SU-DHL-6 (cell line): ENCODE measurements at regions not wholly inside any gene's neighbourhood (a gene's known extent, or its start where the extent isn't known, plus 50 kb on each side); places are given as distances from the start of the nearest gene placed in this dataset.

Source experiments
- EZH2phosphoT487 ChIP-seq: fragments of 200-600 bp; sonication (generic), shearing (Covaris generic); conservative IDR thresholded peaks from 2 replicates; pipeline ENCODE4 v1.6.1; 2018; ENCODE audit warnings: mild to moderate bottlenecking, antibody characterized with exemption, low read length, moderate library complexity, mixed read lengths
- TF ChIP-seq, protein P1 (sequence below): fragments of 200-600 bp; sonication (generic); IDR thresholded peaks from one replicate; pipeline ENCODE4 v1.5.1; 2017; ENCODE audit warnings: antibody characterized with exemption, mild to moderate bottlenecking, low read length, moderate library complexity; ENCODE audit not compliant: insufficient read depth, poor library complexity, severe bottlenecking

DNA sequence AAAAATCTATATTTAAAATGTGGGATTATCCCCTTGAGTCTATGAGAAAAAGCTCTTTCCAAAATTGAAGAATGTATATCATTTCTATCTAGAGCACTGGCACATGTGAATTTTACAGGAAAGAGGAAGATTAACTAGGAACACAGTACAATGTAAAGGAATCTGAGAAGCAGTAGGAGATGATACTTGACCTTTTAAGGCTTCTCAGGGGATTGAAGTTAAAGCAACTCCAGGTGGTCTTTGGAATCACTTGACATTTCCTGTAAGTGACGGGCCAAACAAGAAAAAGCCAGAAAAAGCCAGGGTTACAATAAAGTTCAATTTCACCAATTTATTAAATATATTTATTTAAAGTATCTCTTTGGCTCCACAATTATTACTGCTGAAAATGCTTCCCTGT, 1373.9 kb downstream of the OLFM4 start:
- TF ChIP-seq, protein P1, sequence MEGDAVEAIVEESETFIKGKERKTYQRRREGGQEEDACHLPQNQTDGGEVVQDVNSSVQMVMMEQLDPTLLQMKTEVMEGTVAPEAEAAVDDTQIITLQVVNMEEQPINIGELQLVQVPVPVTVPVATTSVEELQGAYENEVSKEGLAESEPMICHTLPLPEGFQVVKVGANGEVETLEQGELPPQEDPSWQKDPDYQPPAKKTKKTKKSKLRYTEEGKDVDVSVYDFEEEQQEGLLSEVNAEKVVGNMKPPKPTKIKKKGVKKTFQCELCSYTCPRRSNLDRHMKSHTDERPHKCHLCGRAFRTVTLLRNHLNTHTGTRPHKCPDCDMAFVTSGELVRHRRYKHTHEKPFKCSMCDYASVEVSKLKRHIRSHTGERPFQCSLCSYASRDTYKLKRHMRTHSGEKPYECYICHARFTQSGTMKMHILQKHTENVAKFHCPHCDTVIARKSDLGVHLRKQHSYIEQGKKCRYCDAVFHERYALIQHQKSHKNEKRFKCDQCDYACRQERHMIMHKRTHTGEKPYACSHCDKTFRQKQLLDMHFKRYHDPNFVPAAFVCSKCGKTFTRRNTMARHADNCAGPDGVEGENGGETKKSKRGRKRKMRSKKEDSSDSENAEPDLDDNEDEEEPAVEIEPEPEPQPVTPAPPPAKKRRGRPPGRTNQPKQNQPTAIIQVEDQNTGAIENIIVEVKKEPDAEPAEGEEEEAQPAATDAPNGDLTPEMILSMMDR = no peak
- no peak for TF ChIP-seq EZH2phosphoT487
